Body of pancreas (tissue), 4 donors: ENCODE measurements at regions not wholly inside any gene's neighbourhood (a gene's known extent, or its start where the extent isn't known, plus 50 kb on each side); places are given as distances from the start of the nearest gene placed in this dataset.

Experiments used
- ATAC-seq: fragments of 150-250 bp; one replicate; pipeline ENCODE4 v1.9.1; 2016
- DNase-seq, 4 donors: peaks; one replicate each; pipeline ENCODE4 v3.0.0-alpha.2; 2019
- H3K27ac ChIP-seq, 4 donors: fragments of 200-600 bp; sonication (generic); 1 replicate in 3 of 4; 2 replicates in 1 of 4; pipeline versions ENCODE4 v1.5.1 to v1.6.1; 2016 to 2019; ENCODE audit warnings: mild to moderate bottlenecking in 1 of 4, mixed read lengths in 1 of 4, moderate library complexity in 1 of 4
- H3K27me3 ChIP-seq, 2 donors: fragments of 200-600 bp; sonication (generic); one replicate each; pipeline ENCODE4 v1.6.0; 2016; ENCODE audit warnings: mild to moderate bottlenecking in 1 of 2
- H3K36me3 ChIP-seq, 2 donors: fragments of 200-600 bp; sonication (generic); replicated peaks in 1 of 2; 2 replicates each; pipeline ENCODE4 v1.5.1; 2016; ENCODE audit warnings: low read depth in 2 of 2; ENCODE audit not compliant: insufficient read depth in 1 of 2
- H3K4me1 ChIP-seq: fragments of 200-600 bp; sonication (generic); one replicate; pipeline ENCODE4 v1.6.0; 2016
- H3K4me3 ChIP-seq, 2 donors: fragments of 200-600 bp; sonication (generic); 1 replicate in 1 of 2; 2 replicates in 1 of 2; pipeline ENCODE4 v1.5.1; 2016 to 2019
- H3K9me3 ChIP-seq, 3 donors: fragments of 200-600 bp; sonication (generic); 1 replicate in 2 of 3; 2 replicates in 1 of 3; pipeline ENCODE4 v1.5.1; 2016
- POLR2A ChIP-seq, 3 donors: fragments of 450-650 bp; IDR thresholded peaks; one replicate each; pipeline ENCODE4 v1.6.1; 2016; ENCODE audit warnings: antibody characterized with exemption in 3 of 3, mild to moderate bottlenecking in 2 of 3
- WGBS, 2 donors: methylation state at CpG; one replicate each; pipeline ENCODE4 v1.1.5; 2017; 5-methylcytosine and 5-hydroxymethylcytosine counted together
- intact Hi-C: fragments of 100-400 bp; cut with DNase I; formaldehyde crosslinking; loops from one replicate; pipeline ENCODE4 v1.15.1; 2023
- TF ChIP-seq, protein P1 (sequence below), 7 experiments: fragments of 450-650 bp in 4 of 7; fragments of 200-600 bp in 3 of 7; sonication (generic) in 3 of 7; IDR thresholded peaks; one replicate each; pipeline ENCODE4 v1.5.1; 2016 to 2019; ENCODE audit warnings: antibody characterized with exemption in 7 of 7

DNA sequence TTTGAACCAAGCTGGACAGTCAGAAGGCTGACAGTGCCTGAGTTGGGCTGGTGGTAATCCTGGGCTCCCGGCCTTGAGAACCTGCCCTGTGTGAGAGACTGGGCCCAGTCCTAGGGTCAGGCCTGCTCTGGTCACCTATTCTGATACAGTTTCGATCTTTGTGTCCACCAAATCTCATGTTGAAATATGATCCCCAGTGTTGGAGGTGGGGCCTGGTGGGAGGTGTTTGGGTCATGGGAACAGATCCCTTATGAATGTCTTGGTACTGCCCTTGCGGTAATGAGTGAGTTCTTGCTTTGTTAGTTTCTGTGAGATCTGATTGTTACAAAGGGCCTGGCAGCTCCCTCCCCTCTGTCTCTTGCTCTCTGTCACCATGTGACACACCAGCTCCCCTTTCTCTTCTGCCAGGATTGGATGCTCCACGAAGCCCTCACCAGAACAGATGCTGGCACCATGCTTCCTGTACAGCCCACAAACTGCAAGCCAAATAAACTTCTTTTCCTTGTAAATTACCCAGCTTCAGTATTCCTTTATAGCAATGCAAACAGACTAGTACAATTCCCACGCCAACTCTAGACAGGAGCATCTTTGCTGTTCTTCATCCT, 111.8 kb upstream of the ZNF438 start:
- DNase-seq (no peak), ATAC-seq (no peak)
- no peaks in the 10 kb centered on the region for H3K36me3 ChIP-seq
- WGBS, 2 donors, result 73 to 82% methylated on average over 5 of the region's 5 CpGs
- H3K4me1 ChIP-seq, result no peaks in the 10 kb centered on the region
- no peak overlapping the region for H3K4me3 ChIP-seq
- no peaks in the 10 kb centered on the region for H3K9me3 ChIP-seq
- no peak for TF ChIP-seq POLR2A (IDR thresholded peaks at IDR 0.05)
- TF ChIP-seq, protein P1, sequence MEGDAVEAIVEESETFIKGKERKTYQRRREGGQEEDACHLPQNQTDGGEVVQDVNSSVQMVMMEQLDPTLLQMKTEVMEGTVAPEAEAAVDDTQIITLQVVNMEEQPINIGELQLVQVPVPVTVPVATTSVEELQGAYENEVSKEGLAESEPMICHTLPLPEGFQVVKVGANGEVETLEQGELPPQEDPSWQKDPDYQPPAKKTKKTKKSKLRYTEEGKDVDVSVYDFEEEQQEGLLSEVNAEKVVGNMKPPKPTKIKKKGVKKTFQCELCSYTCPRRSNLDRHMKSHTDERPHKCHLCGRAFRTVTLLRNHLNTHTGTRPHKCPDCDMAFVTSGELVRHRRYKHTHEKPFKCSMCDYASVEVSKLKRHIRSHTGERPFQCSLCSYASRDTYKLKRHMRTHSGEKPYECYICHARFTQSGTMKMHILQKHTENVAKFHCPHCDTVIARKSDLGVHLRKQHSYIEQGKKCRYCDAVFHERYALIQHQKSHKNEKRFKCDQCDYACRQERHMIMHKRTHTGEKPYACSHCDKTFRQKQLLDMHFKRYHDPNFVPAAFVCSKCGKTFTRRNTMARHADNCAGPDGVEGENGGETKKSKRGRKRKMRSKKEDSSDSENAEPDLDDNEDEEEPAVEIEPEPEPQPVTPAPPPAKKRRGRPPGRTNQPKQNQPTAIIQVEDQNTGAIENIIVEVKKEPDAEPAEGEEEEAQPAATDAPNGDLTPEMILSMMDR (IDR thresholded peaks at IDR 0.05), result no peak
- intact Hi-C loops, result no loop called here
- H3K27me3 ChIP-seq, result no peaks in the 10 kb centered on the region
- no peak overlapping the region for H3K27ac ChIP-seq

DNA sequence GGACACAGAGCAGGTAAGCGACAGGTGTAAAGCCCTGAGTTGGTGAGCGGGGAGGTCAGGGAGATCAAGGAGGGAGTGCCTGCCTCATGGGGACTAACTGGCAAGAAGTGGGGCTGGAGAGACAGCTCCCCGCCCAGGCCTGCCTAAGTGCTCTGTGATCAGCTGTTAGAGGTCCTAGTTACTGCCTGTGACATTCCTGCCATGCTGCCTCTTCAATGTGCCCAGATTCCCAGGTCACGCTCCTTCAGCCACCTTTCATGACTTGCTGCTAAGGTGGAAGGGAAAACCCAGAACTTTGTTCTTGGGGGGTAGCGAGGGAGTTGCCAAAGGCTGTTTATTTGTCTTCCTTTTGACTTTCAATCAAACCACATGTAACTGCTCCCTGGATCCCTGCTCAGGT, 114.3 kb upstream of the ZNF438 start:
- H3K9me3 ChIP-seq, result no peaks in the 10 kb centered on the region
- H3K4me3 ChIP-seq, result no peak overlapping the region
- TF ChIP-seq, protein P1 (IDR thresholded peaks at IDR 0.05), result no peak
- TF ChIP-seq POLR2A (IDR thresholded peaks at IDR 0.05), result no peak
- intact Hi-C loops, result no loop called here
- no peak for DNase-seq
- no peaks in the 10 kb centered on the region for H3K36me3 ChIP-seq
- ATAC-seq, result no peak
- WGBS, 2 donors, result 70 to 73% methylated on average over 5 of the region's 5 CpGs
- no peaks in the 10 kb centered on the region for H3K27me3 ChIP-seq
- no peak overlapping the region for H3K27ac ChIP-seq
- H3K4me1 ChIP-seq, result no peaks in the 10 kb centered on the region

DNA sequence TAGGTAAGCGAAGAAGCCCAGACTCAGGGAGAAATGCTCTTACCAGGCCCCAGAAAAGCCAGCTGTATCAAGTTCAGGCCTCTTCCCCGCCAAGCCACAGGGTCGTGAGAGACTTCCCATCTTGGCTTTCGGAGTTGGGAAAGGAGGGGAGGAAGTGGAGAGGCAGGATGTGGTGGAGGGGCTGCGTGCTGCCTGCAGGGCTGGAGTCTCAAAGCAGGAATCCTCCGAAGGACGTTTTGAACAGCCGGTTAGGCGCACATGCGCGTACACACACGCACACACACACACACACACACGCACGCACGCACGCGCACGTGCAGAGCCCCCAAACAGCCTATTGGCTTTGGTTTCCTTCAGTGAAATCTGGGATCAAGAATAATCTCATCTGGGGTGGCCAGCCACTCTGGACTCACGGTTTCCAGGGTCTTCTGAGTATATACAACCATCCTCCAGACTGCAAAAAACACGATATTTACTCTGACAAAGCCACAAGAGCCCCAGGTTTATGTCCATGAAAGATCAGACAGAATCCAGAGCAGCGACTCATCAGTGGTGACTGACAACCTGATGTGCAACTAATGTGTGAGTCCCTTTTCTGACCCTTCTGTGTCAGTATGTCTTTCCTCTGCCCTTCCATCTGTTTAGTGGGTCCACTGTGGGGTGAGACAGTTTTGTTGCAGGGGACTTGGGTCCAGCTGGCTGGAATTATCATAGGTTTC, 115.0 kb upstream of the ZNF438 start:
- peak; percentile 27 for ATAC-seq

DNA sequence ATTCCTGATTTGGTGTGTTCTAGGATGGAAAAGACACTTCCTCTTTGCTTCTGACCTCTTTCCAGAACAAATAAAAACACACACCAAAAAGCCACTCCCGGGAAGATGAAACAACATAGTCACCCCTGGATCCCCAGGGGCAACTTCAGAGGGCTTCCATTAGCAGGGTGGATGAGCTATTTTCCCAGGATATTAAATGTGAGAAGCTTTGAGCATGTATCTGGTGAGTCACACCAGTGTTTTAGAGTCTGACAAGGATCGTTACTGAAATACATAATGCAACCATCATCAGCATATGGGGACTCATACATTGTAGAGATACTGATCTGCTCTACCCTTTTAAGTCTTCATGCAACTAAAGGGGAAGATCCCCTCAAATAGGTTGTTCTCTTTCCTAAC, 115.5 kb upstream of the ZNF438 start:
- TF ChIP-seq, protein P1 (IDR thresholded peaks at IDR 0.05), result no peak
- TF ChIP-seq POLR2A (IDR thresholded peaks at IDR 0.05), result no peak
- no peak for DNase-seq
- 61 to 75% methylated on average over 2 of the region's 2 CpGs for WGBS, 2 donors
- Histone ChIP-seq H3K36me3 (no peaks in the 10 kb centered on the region), H3K27ac (no peak overlapping the region), H3K27me3 (no peaks in the 10 kb centered on the region), H3K4me3 (no peak overlapping the region), H3K4me1 (no peaks in the 10 kb centered on the region), H3K9me3 (no peaks in the 10 kb centered on the region)
- intact Hi-C loops, result no loop called here
- ATAC-seq, result no peak

More for the DNA sequence above, 115.0 kb upstream of the ZNF438 start:
- Histone ChIP-seq H3K4me1 (no peaks in the 10 kb centered on the region), H3K36me3 (no peaks in the 10 kb centered on the region), H3K9me3 (no peaks in the 10 kb centered on the region), H3K27ac (peak overlapping the region in 1 of 4 donors; percentile 25), H3K4me3 (no peak overlapping the region), H3K27me3 (no peaks in the 10 kb centered on the region)
- 35 to 66% methylated on average over 17 to 21 of the region's 21 CpGs for WGBS, 2 donors
- intact Hi-C loops, result no loop called here
- peak in 1 of 4 donors; percentile 46 for DNase-seq
- TF ChIP-seq POLR2A (IDR thresholded peaks at IDR 0.05), result no peak
- TF ChIP-seq, protein P1 (IDR thresholded peaks at IDR 0.05), result no peak

DNA sequence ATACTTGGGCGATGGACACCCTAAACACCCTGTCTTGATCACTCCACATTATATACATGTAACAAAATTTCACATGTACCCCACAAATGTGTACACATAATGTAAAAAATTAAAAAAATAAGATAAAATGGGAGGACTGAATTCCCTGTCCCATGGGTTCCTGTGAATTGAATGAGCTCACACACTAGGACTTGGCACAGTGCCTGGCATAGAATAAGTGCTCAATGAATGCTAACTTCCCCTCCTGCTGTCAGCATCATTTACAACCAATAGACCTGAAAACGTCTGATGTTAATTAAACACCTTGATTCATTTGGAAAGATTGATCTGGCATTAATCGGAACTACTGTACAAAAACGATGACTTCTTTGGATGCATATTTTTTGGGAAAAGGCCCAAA, 117.3 kb upstream of the ZNF438 start:
- Histone ChIP-seq H3K27me3 (no peaks in the 10 kb centered on the region), H3K9me3 (no peaks in the 10 kb centered on the region), H3K4me3 (no peak overlapping the region), H3K4me1 (no peaks in the 10 kb centered on the region), H3K27ac (no peak overlapping the region), H3K36me3 (no peaks in the 10 kb centered on the region)
- TF ChIP-seq, protein P1 (IDR thresholded peaks at IDR 0.05), result no peak
- no peak for TF ChIP-seq POLR2A (IDR thresholded peaks at IDR 0.05)
- 73 to 77% methylated on average over 4 of the region's 4 CpGs for WGBS, 2 donors
- ATAC-seq (no peak), DNase-seq (no peak)
- intact Hi-C loops, result no loop called here
